Liver (tissue), 3 donors: ENCODE measurements at regions not wholly inside any gene's neighbourhood (a gene's known extent, or its start where the extent isn't known, plus 50 kb on each side); places are given as distances from the start of the nearest gene placed in this dataset.

Experiments
- CTCF ChIP-seq: fragments of 150-350 bp; IDR thresholded peaks from 2 replicates; pipeline ENCODE4 v1.5.1; 2017; ENCODE audit warnings: improper control_type of control experiment, low read depth, low read length; ENCODE audit not compliant: missing input control
- HNF4G ChIP-seq: IDR thresholded peaks from 2 replicates; pipeline ENCODE4 v1.6.1; 2016; ENCODE audit warnings: antibody characterized with exemption
- JUND ChIP-seq, 2 donors: IDR thresholded peaks; 2 replicates each; pipeline ENCODE4 v1.6.1; 2016; ENCODE audit warnings: antibody characterized with exemption in 2 of 2
- RXRA ChIP-seq, 2 donors: IDR thresholded peaks; 2 replicates each; pipeline ENCODE4 v1.6.1; 2017 to 2018; ENCODE audit warnings: antibody characterized with exemption in 2 of 2, mild to moderate bottlenecking in 1 of 2
- TAF1 ChIP-seq: conservative IDR thresholded peaks from 2 replicates; pipeline ENCODE4 v1.6.1; 2016; ENCODE audit warnings: antibody characterized with exemption, mild to moderate bottlenecking
- donor health status: healthy.
- donor health status: healthy.

GRCh38 chr14:84541018-84541417 lies 988.9 kb upstream of the FLRT2 start:
- TF ChIP-seq HNF4G = no peak
- no peak for TF ChIP-seq TAF1
- no peak for TF ChIP-seq CTCF
- TF ChIP-seq RXRA (IDR thresholded peaks at IDR 0.05) = no peak
- TF ChIP-seq JUND (IDR thresholded peaks at IDR 0.05) = no peak
